Effector CD4-positive, alpha-beta T cell (primary cell): ENCODE measurements at regions not wholly inside any gene's neighbourhood (a gene's known extent, or its start where the extent isn't known, plus 50 kb on each side); places are given as distances from the start of the nearest gene placed in this dataset.
A peak's percentile ranks its signal among the peaks of the same experiment; 100 is the strongest.

Source experiments
- DNase-seq: peaks from one replicate; pipeline ENCODE4 v3.0.0-alpha.2; 2020

- no peak for DNase-seq
These were observed 129.9 kb upstream of the COL21A1 start for GRCh38 chr6:56377295-56377694.

- DNase-seq: no peak
These were observed 128.4 kb upstream of the COL21A1 start for GRCh38 chr6:56375806-56376205.

GRCh38 chr6:56374841-56375369, 127.5 kb upstream of the COL21A1 start:
- DNase-seq: no peak

GRCh38 chr6:56372406-56372995, 125.1 kb upstream of the COL21A1 start:
- no peak for DNase-seq

- DNase-seq: no peak
These were observed 123.3 kb upstream of the COL21A1 start for GRCh38 chr6:56370561-56371211.

GRCh38 chr6:56370127-56370540, 122.8 kb upstream of the COL21A1 start:
- no peak for DNase-seq

- no peak for DNase-seq
These were observed 121.1 kb upstream of the COL21A1 start for GRCh38 chr6:56368491-56368890.

- DNase-seq: no peak
These were observed 118.9 kb upstream of the COL21A1 start for GRCh38 chr6:56366141-56366852.

GRCh38 chr6:56364827-56365339, 117.5 kb upstream of the COL21A1 start:
- DNase-seq: no peak

GRCh38 chr6:56364431-56364826, 117.0 kb upstream of the COL21A1 start:
- DNase-seq: no peak

GRCh38 chr6:56363796-56364430, 116.5 kb upstream of the COL21A1 start:
- no peak for DNase-seq

- DNase-seq: no peak
These were observed 114.4 kb upstream of the COL21A1 start for GRCh38 chr6:56361812-56362211.

- peak; percentile 38 for DNase-seq
These were observed 112.0 kb upstream of the COL21A1 start for GRCh38 chr6:56359201-56359899.

- no peak for DNase-seq
These were observed 110.4 kb upstream of the COL21A1 start for GRCh38 chr6:56357616-56358373.

- DNase-seq: no peak
These were observed 109.0 kb upstream of the COL21A1 start for GRCh38 chr6:56356426-56356825.

- DNase-seq: no peak
These were observed 106.5 kb upstream of the COL21A1 start for GRCh38 chr6:56353860-56354259.

- no peak for DNase-seq
These were observed 103.4 kb upstream of the COL21A1 start for GRCh38 chr6:56350628-56351260.

GRCh38 chr6:56349194-56349593, 101.8 kb upstream of the COL21A1 start:
- no peak for DNase-seq

- no peak for DNase-seq
These were observed 101.2 kb upstream of the COL21A1 start for GRCh38 chr6:56348578-56348977.

- DNase-seq: no peak
These were observed 100.1 kb upstream of the COL21A1 start for GRCh38 chr6:56347526-56347925.

GRCh38 chr6:56346958-56347357, 99.6 kb upstream of the COL21A1 start:
- DNase-seq: no peak
